SK-N-SH (cell line): ENCODE measurements at regions not wholly inside any gene's neighbourhood (a gene's known extent, or its start where the extent isn't known, plus 50 kb on each side); places are given as distances from the start of the nearest gene placed in this dataset.

Source experiments
- EP300 ChIP-seq, 2 experiments: IDR thresholded peaks; 2 replicates each; pipeline versions ENCODE4 v1.4.0 to v1.6.1; 2012; ENCODE audit warnings: borderline replicate concordance in 1 of 2, low read depth in 1 of 2, low read length in 1 of 2
- MXI1 ChIP-seq: IDR thresholded peaks from 2 replicates; pipeline ENCODE4 v1.6.1; 2012; ENCODE audit warnings: mild to moderate bottlenecking, low read depth, low read length, improper control_type of control experiment
- SIN3A ChIP-seq: IDR thresholded peaks from 2 replicates; pipeline ENCODE4 v1.6.1; 2012; ENCODE audit warnings: low read depth, mild to moderate bottlenecking, low read length, moderate library complexity, borderline replicate concordance
- SMC3 ChIP-seq: IDR thresholded peaks from 2 replicates; pipeline ENCODE4 v1.6.1; 2012; ENCODE audit warnings: low read depth, low read length, improper control_type of control experiment
- TF ChIP-seq, protein P1 (sequence below): IDR thresholded peaks from 2 replicates; pipeline ENCODE4 v1.4.0; 2012; ENCODE audit warnings: low read depth
- TF ChIP-seq, protein P2 (sequence below): IDR thresholded peaks from 2 replicates; pipeline ENCODE4 v1.6.1; 2012; ENCODE audit warnings: mild to moderate bottlenecking, low read depth, low read length, moderate library complexity
- TF ChIP-seq, protein P3 (sequence below): fragments of 200-600 bp; sonication (generic); IDR thresholded peaks from 2 replicates; pipeline ENCODE4 v1.6.1; 2017; ENCODE audit warnings: antibody characterized with exemption, mild to moderate bottlenecking, moderate library complexity

DNA sequence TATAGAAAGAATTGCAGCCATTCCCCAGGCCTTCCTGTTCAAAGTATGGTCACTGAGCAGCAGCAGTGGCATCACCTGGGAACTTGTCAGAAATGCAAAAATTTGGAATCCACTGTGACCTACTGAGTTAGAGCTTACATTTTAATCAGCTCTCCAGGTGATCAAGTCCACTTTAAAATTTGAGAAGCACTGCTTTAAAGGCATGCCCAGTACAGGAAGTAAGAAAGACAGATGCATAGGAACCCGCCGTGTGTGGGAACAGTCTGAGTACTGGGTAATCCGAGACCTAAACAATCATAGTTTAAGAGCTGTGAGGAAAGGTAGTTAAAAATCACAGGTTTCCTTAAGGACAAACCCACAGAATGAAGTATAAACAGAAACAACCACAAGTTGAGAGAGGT, 462.4 kb downstream of the RAB38 start:
- TF ChIP-seq SMC3 (no peak), SIN3A (no peak), EP300 (IDR thresholded peaks at IDR 0.05; ENCODE audit: borderline replicate concordance in 1 of 2, low read depth in 1 of 2, low read length in 1 of 2) (no peak), MXI1 (no peak)
- TF ChIP-seq, protein P1, sequence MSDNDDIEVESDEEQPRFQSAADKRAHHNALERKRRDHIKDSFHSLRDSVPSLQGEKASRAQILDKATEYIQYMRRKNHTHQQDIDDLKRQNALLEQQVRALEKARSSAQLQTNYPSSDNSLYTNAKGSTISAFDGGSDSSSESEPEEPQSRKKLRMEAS: no peak
- TF ChIP-seq, protein P2, sequence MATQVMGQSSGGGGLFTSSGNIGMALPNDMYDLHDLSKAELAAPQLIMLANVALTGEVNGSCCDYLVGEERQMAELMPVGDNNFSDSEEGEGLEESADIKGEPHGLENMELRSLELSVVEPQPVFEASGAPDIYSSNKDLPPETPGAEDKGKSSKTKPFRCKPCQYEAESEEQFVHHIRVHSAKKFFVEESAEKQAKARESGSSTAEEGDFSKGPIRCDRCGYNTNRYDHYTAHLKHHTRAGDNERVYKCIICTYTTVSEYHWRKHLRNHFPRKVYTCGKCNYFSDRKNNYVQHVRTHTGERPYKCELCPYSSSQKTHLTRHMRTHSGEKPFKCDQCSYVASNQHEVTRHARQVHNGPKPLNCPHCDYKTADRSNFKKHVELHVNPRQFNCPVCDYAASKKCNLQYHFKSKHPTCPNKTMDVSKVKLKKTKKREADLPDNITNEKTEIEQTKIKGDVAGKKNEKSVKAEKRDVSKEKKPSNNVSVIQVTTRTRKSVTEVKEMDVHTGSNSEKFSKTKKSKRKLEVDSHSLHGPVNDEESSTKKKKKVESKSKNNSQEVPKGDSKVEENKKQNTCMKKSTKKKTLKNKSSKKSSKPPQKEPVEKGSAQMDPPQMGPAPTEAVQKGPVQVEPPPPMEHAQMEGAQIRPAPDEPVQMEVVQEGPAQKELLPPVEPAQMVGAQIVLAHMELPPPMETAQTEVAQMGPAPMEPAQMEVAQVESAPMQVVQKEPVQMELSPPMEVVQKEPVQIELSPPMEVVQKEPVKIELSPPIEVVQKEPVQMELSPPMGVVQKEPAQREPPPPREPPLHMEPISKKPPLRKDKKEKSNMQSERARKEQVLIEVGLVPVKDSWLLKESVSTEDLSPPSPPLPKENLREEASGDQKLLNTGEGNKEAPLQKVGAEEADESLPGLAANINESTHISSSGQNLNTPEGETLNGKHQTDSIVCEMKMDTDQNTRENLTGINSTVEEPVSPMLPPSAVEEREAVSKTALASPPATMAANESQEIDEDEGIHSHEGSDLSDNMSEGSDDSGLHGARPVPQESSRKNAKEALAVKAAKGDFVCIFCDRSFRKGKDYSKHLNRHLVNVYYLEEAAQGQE: no peak
- TF ChIP-seq, protein P3, sequence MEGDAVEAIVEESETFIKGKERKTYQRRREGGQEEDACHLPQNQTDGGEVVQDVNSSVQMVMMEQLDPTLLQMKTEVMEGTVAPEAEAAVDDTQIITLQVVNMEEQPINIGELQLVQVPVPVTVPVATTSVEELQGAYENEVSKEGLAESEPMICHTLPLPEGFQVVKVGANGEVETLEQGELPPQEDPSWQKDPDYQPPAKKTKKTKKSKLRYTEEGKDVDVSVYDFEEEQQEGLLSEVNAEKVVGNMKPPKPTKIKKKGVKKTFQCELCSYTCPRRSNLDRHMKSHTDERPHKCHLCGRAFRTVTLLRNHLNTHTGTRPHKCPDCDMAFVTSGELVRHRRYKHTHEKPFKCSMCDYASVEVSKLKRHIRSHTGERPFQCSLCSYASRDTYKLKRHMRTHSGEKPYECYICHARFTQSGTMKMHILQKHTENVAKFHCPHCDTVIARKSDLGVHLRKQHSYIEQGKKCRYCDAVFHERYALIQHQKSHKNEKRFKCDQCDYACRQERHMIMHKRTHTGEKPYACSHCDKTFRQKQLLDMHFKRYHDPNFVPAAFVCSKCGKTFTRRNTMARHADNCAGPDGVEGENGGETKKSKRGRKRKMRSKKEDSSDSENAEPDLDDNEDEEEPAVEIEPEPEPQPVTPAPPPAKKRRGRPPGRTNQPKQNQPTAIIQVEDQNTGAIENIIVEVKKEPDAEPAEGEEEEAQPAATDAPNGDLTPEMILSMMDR: no peak
